Mucosa of descending colon (tissue), 3 donors: ENCODE measurements at regions not wholly inside any gene's neighbourhood (a gene's known extent, or its start where the extent isn't known, plus 50 kb on each side); places are given as distances from the start of the nearest gene placed in this dataset.

Experiments
- ATAC-seq: fragments of 200-7000 bp; cut with Tn5 transposase; one replicate; pipeline ENCODE4 v1.9.1; 2020; ENCODE audit warnings: mild to moderate bottlenecking, moderate library complexity
- DNase-seq, 3 donors: peaks; one replicate each; pipeline ENCODE4 v3.0.0-alpha.2; 2020
- H3K36me3 ChIP-seq: fragments of 200-600 bp; one replicate; pipeline ENCODE4 v1.8.0; 2021; ENCODE audit warnings: low read depth, mild to moderate bottlenecking
- H3K4me1 ChIP-seq: fragments of 200-600 bp; one replicate; pipeline ENCODE4 v1.8.0; 2021; ENCODE audit warnings: low read depth, mild to moderate bottlenecking
- H3K4me3 ChIP-seq: fragments of 200-600 bp; one replicate; pipeline ENCODE4 v1.8.0; 2021; ENCODE audit warnings: mild to moderate bottlenecking
- H3K9me3 ChIP-seq: fragments of 200-600 bp; one replicate; pipeline ENCODE4 v1.8.0; 2021; ENCODE audit warnings: mild to moderate bottlenecking
- intact Hi-C, 2 donors: fragments of 100-400 bp; cut with DNase I in 1 of 2; cut with micrococcal nuclease in 1 of 2; formaldehyde crosslinking; loops; one replicate each; pipeline versions ENCODE4 v1.11.0 to v1.11.1; 2022; cut with DNase I, micrococcal nuclease
- TF ChIP-seq, protein P1 (sequence below): fragments of 200-600 bp; IDR thresholded peaks from one replicate; pipeline ENCODE4 v1.8.0; 2022; ENCODE audit warnings: antibody characterized with exemption, mild to moderate bottlenecking
- donor health status: DM: no; HTN: no; CAD: no; lungs with moderate emphysema.
- donor health status: DM: no; HTN: no; CAD: no.
- donor health status: DM: no; HTN: yes; CAD: no.

GRCh38 chr6:110528930-110529325 is 52.5 kb upstream of the SLC22A16 start:
- intact Hi-C loops: no loop called here

DNA sequence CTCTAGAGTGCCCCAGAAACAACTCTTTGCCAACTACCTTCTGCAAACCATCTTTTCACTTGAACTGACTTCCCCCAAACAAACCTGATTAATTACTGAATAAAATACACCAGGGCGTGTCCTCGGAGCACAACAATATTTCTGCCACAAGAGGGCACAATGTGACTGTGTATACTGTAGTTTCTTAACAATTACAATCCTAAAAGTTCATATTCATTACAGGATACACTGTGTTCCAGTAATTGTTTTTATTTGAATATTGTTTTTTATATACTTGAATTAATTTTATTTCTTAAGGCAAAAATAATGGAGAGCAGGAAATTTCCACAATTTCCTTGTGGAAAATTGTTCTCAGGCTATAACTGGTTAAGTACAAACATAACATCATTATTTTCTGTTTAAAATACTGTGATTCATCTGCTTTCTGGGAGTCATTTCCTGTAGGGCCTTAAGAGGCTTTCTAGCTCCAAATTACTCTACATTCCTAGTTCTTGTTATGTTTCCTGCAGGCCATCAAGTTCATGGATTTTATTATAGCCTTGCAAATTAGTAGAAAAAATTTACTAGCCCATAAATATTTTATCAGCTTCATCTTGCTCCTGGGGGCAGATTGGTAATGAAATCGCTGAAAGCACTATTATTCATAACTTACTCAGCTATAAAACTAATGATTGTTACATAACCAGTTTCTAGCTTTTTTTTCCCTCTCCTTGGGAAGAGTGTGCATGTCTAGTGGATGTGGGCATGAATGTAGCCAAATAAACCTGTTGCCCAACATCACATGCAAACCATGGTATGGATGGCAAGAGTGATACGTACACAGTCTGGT is 51.9 kb upstream of the SLC22A16 start:
- TF ChIP-seq, protein P1, sequence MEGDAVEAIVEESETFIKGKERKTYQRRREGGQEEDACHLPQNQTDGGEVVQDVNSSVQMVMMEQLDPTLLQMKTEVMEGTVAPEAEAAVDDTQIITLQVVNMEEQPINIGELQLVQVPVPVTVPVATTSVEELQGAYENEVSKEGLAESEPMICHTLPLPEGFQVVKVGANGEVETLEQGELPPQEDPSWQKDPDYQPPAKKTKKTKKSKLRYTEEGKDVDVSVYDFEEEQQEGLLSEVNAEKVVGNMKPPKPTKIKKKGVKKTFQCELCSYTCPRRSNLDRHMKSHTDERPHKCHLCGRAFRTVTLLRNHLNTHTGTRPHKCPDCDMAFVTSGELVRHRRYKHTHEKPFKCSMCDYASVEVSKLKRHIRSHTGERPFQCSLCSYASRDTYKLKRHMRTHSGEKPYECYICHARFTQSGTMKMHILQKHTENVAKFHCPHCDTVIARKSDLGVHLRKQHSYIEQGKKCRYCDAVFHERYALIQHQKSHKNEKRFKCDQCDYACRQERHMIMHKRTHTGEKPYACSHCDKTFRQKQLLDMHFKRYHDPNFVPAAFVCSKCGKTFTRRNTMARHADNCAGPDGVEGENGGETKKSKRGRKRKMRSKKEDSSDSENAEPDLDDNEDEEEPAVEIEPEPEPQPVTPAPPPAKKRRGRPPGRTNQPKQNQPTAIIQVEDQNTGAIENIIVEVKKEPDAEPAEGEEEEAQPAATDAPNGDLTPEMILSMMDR: peak; percentile 38
- H3K9me3 ChIP-seq: no peaks in the 10 kb centered on the region
- H3K4me3 ChIP-seq: no peak overlapping the region
- H3K4me1 ChIP-seq: peaks cover 7% of the 10 kb centered on the region
- no peaks in the 10 kb centered on the region for H3K36me3 ChIP-seq
- intact Hi-C loops: no loop called here
- DNase-seq (peak in 1 of 3 donors; percentile 85), ATAC-seq (peak; percentile 82)

More at GRCh38 chr6:110528930-110529325, 52.5 kb upstream of the SLC22A16 start:
- Histone ChIP-seq H3K4me1 (peaks cover 7% of the 10 kb centered on the region), H3K9me3 (no peaks in the 10 kb centered on the region), H3K4me3 (no peak overlapping the region), H3K36me3 (no peaks in the 10 kb centered on the region)
- TF ChIP-seq, protein P1: no peak
- ATAC-seq (no peak), DNase-seq (no peak)

DNA sequence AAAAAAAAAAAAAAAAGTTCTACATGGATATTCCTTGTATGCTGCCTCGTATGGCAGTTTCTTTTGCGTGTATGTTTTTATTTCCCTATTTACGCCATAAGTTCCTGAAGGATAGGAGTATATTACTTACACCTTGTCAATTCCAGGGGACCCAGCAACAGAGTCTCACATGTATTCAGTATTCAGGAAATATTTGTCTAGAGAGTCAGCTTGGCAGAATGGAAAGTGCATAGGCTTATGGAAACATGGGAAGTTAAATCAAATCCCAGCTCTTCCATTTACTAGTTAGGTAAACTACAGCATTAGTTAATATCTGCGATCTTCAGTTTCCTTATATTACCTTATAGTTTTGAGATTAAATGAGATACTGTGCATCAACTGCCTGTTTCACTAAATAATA is 51.1 kb upstream of the SLC22A16 start:
- no peak for ATAC-seq
- Histone ChIP-seq H3K4me3 (no peak overlapping the region), H3K9me3 (no peaks in the 10 kb centered on the region), H3K4me1 (peaks cover 7% of the 10 kb centered on the region), H3K36me3 (no peaks in the 10 kb centered on the region)
- intact Hi-C loops: no loop called here
- TF ChIP-seq, protein P1: no peak
- no peak for DNase-seq

DNA sequence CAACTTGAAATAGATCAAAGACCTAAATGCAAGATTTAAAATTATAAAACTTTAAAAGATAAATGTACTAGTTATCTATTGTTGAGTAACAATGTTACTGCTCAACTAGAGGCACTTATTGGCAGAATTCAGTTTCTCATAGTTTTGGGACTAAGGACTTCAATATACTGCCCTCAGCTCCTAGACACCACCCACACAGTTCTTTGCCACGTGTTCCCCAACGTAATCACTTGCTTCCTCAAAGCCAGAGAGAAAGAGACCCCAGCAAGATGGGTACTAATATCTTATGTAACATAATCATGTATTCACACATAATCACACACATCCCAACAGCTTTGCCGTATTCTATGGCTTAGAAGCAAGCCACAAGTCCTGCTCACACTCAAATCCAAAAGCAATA is 50.3 kb upstream of the SLC22A16 start:
- DNase-seq (no peak), ATAC-seq (no peak)
- peaks cover 7% of the 10 kb centered on the region for H3K4me1 ChIP-seq
- H3K9me3 ChIP-seq: no peaks in the 10 kb centered on the region
- no peak overlapping the region for H3K4me3 ChIP-seq
- TF ChIP-seq, protein P1: no peak
- intact Hi-C loops: no loop called here
- H3K36me3 ChIP-seq: no peaks in the 10 kb centered on the region
